ENCODE measurements at regions not wholly inside any gene's neighbourhood (a gene's known extent, or its start where the extent isn't known, plus 50 kb on each side); places are given as distances from the start of the nearest gene placed in this dataset.

DNA sequence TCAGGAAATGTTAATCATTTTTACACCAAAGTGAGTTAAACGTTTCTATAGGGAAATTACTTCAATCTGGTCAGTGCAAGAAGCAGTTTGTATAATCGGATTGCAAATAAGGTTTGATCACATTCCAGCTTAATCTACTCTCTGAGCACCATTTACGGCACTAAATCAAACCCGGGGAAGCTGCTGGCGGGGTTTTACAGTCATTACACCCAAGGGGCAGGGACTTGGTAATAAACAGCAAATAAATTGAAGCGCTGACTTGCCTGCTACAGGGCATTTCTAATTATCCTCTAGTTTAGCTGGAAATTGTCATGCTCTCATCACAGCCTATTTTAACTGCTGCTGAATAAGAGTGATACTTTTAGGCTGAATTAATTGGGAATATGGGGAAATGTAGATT, 152.1 kb upstream of the SOX21 start:
- H3K9me3 ChIP-seq (ENCODE audit: control insufficient read depth, insufficient read depth, low read depth, low read length) = no peaks in the 10 kb centered on the region
- no peaks in the 10 kb centered on the region for H3K36me3 ChIP-seq (ENCODE audit: control insufficient read depth in 2 of 2, insufficient read depth in 1 of 2, low read length in 2 of 2)
- no peak overlapping the region for H3K27ac ChIP-seq (ENCODE audit: extremely low read depth, low read depth, low read length)
- 0 out of 2 replicates have a peak, but pooled peaks have one; percentile 20 for TF ChIP-seq PRDM6 (tag by site-specific recombination; IDR thresholded peaks at IDR 0.05)
- no peak for TF ChIP-seq FEZF1 (tag by site-specific recombination; IDR thresholded peaks at IDR 0.05)
- no peaks in the 10 kb centered on the region for H3K4me1 ChIP-seq (ENCODE audit: control insufficient read depth, insufficient read depth, low read length)
- no peak overlapping the region for H3K4me3 ChIP-seq (ENCODE audit: low read depth, low read length)
- ChIA-PET CTCF (interaction anchor here (0.6 kb wide), 1 partner anchor 191 kb away, joined by 4 read pairs; no protein-coding TSS in a partner anchor), POLR2A (no interaction called here)

GRCh38 chr13:94860981-94861407, 148.6 kb upstream of the SOX21 start:
- no peaks in the 10 kb centered on the region for H3K4me1 ChIP-seq (ENCODE audit: control insufficient read depth, insufficient read depth, low read length)
- no peak overlapping the region for H3K27ac ChIP-seq (ENCODE audit: extremely low read depth, low read depth, low read length)
- TF ChIP-seq PRDM1 (tag by site-specific recombination; IDR thresholded peaks at IDR 0.05) = no peak
- no peak for TF ChIP-seq ZNF843 (tag by site-specific recombination; IDR thresholded peaks at IDR 0.05)
- no peak for TF ChIP-seq KLF7 (tag by site-specific recombination; IDR thresholded peaks at IDR 0.05; ENCODE audit: borderline replicate concordance)
- TF ChIP-seq ZSCAN4 (tag by site-specific recombination; IDR thresholded peaks at IDR 0.05) = no peak
- TF ChIP-seq ZNF138 (tag by site-specific recombination; IDR thresholded peaks at IDR 0.05; ENCODE audit: borderline replicate concordance) = no peak
- TF ChIP-seq ZNF514 (tag by site-specific recombination; IDR thresholded peaks at IDR 0.05) = no peak
- TF ChIP-seq ZNF354C (tag by site-specific recombination; IDR thresholded peaks at IDR 0.05; ENCODE audit: borderline replicate concordance, low read depth) = no peak
- TF ChIP-seq ZNF518A (tag by site-specific recombination; conservative IDR thresholded peaks at IDR 0.05; ENCODE audit: low read depth) = no peak
- TF ChIP-seq ZBTB6 (tag by site-specific recombination; IDR thresholded peaks at IDR 0.05) = no peak
- no peak for TF ChIP-seq ZNF140 (tag by site-specific recombination; IDR thresholded peaks at IDR 0.05)
- no peak for TF ChIP-seq SALL2 (tag by site-specific recombination; IDR thresholded peaks at IDR 0.05; ENCODE audit: borderline replicate concordance)
- TF ChIP-seq SETDB1 (IDR thresholded peaks at IDR 0.05; ENCODE audit: insufficient read length, low read length) = no peak
- no peak for TF ChIP-seq KLF16 (tag by site-specific recombination; IDR thresholded peaks at IDR 0.05)
- TF ChIP-seq PRDM6 (tag by site-specific recombination; IDR thresholded peaks at IDR 0.05) = no peak
- no peak for TF ChIP-seq ZNF19 (tag by site-specific recombination; IDR thresholded peaks at IDR 0.05; ENCODE audit: low read depth)
- TF ChIP-seq, protein P1, sequence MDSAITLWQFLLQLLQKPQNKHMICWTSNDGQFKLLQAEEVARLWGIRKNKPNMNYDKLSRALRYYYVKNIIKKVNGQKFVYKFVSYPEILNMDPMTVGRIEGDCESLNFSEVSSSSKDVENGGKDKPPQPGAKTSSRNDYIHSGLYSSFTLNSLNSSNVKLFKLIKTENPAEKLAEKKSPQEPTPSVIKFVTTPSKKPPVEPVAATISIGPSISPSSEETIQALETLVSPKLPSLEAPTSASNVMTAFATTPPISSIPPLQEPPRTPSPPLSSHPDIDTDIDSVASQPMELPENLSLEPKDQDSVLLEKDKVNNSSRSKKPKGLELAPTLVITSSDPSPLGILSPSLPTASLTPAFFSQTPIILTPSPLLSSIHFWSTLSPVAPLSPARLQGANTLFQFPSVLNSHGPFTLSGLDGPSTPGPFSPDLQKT (IDR thresholded peaks at IDR 0.05; ENCODE audit: borderline replicate concordance, low read depth, low read length) = no peak
- no peak for TF ChIP-seq ZNF146 (tag by site-specific recombination; IDR thresholded peaks at IDR 0.05)
- TF ChIP-seq ZNF48 (tag by site-specific recombination; IDR thresholded peaks at IDR 0.05) = no peak
- no peak for TF ChIP-seq ZNF549 (tag by site-specific recombination; IDR thresholded peaks at IDR 0.05)
- TF ChIP-seq ZNF214 (tag by site-specific recombination; IDR thresholded peaks at IDR 0.05; ENCODE audit: borderline replicate concordance) = no peak
- ChIA-PET POLR2A (no interaction called here), CTCF (no interaction called here)
- no peak overlapping the region for H3K4me3 ChIP-seq (ENCODE audit: low read depth, low read length)
- H3K36me3 ChIP-seq (ENCODE audit: control insufficient read depth in 2 of 2, insufficient read depth in 1 of 2, low read length in 2 of 2) = no peaks in the 10 kb centered on the region
- no peaks in the 10 kb centered on the region for H3K9me3 ChIP-seq (ENCODE audit: control insufficient read depth, insufficient read depth, low read depth, low read length)

Data from HEK293 (cell line).